KG1 (cell line): ENCODE measurements at regions not wholly inside any gene's neighbourhood (a gene's known extent, or its start where the extent isn't known, plus 50 kb on each side); places are given as distances from the start of the nearest gene placed in this dataset.
"Not testable (repeated sequence)": the region's sequence is repeated elsewhere in the genome, so short reads cannot be mapped to it uniquely, and the experiment has no call there.

ENCODE experiments used
- DNase-seq: peaks from one replicate; lab custom pipeline; 2025; lab: John Stamatoyannopoulos, UW

DNA sequence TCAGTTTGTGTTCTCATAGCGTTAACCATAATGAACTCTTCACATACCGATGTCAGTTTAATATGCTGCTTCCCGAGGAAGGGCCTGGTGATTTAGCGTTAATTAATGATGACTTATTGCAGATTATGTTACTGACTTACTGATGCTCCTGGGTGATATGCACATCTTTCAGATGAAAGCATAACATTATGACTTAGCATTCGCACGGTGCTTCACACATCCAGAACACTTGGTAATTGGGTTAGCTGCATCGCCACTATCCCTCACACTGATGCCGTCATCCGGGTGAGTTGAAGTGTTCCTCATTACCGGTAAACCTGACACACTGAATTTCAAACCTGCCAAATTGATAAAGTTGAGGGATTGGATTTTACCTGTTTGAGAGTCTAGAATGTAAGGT, 239.0 kb upstream of the PODXL start:
- DNase-seq, result no peak

GRCh38 chr7:131792311-131792710, 235.9 kb upstream of the PODXL start:
- no peak for DNase-seq

DNA sequence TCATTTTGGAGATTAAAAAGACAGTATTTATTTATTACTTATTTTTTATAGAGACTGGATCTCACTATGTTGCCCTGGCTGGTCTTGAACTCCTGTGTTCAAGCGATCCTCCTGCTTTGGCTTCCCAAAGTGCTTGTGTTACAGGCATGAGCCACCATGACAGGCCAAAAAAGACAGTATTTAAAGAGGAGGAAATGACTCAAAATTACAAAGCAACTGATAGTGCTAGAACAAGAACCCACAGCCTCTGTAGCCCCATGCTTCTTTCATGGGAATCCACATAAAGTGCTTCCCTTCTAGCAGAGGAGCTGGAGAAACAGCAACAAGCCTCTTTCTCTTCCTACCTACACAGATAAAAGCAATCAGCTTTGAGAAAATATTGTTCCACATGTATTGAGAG, 230.7 kb upstream of the PODXL start:
- DNase-seq, result no peak

DNA sequence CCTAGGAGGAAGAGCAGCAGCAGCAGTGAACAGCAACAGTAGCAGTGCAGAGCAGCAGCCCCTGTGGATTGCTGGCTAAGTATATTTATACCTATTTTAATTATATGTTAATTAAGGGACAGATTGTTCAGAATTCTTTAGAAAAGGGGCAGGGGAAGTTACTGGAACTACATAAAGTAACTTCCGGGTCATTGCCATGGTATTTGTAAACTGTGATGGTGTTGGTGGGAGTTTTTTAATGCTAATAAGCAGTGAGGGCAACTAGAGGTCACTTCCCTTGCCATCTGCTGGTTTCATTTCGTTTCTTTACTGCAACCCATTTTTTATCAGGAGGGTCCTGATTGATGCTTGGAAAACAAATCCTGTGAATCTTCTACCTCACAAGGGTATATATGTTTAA, 229.8 kb upstream of the PODXL start:
- no peak for DNase-seq

DNA sequence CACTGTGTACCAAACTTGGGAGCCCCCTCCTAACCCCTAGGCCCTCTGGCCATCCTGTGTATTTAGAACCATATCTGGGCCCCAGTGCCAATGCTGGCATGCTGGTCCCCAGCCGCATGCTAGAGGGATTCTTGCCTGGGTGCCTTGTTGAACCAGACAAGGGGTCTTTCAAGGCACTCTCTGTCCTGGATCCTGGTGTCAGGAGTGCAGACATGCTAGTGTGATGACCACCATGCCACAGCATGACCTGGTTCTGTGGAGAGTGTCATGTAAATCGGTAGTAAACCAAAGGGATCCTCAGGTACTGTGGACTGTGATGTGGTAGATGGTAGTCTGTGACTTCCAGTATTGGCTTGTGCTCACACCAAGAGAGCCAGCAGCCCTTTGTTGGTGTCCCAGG, 222.2 kb upstream of the PODXL start:
- DNase-seq, result no peak

DNA sequence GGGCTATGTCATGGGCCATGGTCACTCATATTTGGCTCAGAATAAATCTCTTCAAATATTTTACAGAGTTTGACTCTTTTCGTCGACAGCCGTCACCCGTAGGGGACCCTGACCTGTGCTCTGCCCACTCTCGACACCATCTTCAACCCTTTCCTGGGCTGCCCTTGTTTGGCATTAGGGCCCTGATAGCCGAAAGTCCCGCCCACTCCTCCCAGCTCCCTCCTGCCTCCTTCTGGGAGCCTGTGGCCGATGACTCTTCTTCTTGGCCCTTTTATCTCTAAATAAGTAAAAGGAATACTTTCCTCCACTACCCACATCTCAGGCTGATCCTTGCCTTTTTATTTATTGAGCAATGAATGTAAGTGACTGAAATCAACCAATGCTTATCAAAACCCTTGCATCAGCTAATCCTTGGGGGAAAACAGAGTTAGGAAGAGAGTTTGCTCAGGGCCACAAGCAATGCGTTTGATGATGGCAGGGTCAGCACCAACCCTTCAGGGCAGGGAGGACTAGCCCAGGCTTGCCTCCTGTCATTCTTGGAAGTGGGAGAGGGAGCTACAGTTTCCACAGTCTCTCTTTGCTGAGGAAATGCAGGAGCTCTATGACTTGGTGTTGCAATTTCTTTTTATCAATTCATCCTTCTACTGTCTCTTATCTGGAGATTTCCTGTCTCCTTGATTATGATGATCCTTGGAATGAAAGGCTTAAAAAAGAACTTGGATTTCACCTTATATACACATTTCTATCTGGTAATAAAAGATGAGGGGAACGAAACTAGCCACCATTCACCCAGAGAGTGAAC, 218.2 kb upstream of the PODXL start:
- DNase-seq, result no peak

- no peak for DNase-seq
Observed at GRCh38 chr7:131773413-131773812, 217.0 kb upstream of the PODXL start.

- DNase-seq, result no peak
Observed at GRCh38 chr7:131769241-131769640, 212.8 kb upstream of the PODXL start.

- no peak for DNase-seq
Observed at GRCh38 chr7:131767591-131767990, 211.2 kb upstream of the PODXL start.

- no peak for DNase-seq
Observed at GRCh38 chr7:131765575-131765974, 209.1 kb upstream of the PODXL start.

DNA sequence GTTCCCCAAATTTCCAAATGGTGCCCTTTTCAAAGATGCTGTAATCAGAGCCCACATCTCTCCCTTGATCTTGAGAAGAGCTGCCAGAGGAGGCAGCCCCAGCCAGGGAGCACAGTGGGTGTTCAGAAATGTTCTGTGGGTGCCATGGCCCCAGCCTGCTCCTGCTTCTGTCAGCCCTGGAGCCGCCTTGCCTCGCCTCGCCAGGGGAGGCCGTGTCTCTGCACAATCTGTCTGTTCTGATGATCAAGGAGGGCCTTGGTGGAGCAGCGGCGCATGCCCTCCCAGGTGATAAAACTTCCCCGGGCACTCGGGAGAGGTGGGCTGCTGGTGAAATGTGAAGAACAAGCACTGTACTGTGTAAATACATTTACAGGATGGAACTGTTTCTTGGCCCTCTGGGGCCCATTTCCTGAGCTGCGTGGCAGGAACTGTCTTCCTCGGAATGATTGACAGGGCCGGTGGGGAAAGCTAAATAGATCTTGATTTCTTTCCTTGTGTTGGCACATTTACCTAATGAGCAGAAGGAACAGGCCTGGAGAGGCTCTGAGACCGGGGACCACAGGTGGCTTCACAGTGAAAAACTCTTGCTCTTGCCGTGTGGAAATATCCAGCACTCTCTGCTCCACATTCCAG, 207.8 kb upstream of the PODXL start:
- no peak for DNase-seq

- no peak for DNase-seq
Observed at GRCh38 chr7:131762753-131763152, 206.3 kb upstream of the PODXL start.

- not testable (repeated sequence) for DNase-seq
Observed at GRCh38 chr7:131755801-131756200, 199.4 kb upstream of the PODXL start.

DNA sequence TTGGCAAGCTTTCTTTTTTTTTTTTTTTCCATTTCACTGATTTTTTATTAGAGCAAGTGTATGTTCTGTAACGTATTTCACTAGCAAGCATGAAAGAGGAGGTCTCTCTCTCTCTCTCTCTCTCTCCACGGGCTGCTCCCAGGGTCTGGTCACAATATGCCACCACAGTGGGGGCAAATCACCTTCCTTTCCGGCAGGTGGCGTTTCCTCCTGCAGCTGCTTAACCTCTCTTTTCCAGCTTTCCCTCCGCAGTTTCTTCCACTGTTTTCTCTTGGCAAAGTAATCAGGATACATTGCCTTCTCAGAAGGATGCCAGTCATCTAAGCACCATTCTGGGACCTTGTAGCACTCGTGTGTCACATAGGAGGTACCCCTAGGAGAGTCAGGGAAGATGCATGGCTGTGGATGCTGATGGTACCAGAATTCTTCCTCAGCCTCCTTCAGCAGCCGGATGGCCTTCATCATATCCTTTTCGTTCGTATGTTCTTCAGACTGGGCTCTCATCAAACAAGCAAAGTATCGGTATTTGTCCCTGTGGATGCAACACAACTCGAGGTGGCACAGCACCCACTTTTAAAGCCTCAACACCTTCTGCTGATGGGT, 197.3 kb upstream of the PODXL start:
- DNase-seq, result no peak

DNA sequence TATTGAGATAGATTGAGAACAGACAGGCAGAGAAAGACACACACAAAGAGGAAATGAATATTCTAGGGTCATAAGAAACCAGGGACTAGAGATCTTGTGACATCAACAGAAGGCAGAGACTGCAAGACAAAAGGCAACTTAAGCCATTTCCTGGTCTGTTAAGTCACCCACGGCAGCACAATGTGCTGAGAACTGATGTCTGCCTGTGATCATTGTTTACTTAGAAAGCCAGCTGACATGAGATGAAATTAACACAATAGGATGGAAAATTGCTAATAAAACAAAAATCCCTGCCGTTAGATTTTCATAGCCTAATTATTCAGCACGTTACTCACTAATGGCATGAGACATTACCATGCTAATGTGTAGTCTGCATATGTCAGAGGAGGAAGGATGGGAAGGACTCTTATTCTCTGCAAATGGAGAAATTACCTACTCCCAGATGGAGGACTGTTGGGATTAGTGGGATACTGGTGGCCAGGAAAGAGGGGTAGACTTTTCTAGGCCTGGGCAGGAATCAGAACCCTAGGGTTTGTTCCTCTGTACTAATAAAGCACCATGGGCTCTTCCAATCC, 191.3 kb upstream of the PODXL start:
- no peak for DNase-seq

GRCh38 chr7:131745390-131746248, 189.2 kb upstream of the PODXL start:
- no peak for DNase-seq

DNA sequence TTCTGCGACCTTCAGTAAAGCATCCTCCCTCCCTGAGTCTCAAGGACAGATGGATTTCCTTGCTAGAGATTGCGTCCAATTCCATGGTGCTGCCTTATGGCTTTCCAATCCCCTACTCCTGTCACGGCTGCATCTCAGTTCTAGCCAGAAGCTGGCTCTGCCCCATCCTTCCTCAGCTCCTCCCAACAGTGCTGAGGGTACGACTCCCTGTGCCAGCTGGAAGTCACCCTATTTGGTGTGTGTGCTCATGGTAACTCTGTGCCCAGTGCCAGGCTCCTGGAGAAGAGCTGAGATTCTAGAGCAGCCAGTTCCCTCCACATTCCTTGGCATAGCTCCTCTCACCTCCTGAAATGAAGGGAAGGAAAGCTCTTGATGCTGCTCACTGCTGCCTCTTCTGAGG, 185.0 kb upstream of the PODXL start:
- DNase-seq, result no peak

GRCh38 chr7:131737746-131738465, 181.5 kb upstream of the PODXL start:
- no peak for DNase-seq

- DNase-seq, result no peak
Observed at GRCh38 chr7:131735101-131735500, 178.7 kb upstream of the PODXL start.

DNA sequence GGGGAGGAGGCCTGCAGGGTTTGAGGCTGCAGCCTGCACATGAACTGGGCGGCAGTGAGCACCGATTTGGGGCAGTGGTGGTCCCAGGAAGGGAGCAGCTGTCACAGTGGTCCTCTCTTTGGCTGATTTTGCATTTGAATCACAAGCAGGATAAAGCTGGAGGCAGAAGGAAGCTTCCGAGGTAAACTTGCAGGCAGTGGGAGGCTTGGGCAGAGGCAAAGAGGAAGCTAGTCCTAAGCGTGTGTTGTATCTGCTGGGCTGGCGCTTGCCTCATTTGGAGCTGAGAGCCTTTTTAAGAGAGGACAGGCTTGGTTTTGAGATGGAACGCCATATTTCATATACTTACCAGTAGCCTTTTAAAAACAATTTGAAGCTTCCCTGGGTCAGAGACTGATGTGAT, 177.2 kb upstream of the PODXL start:
- no peak for DNase-seq

- DNase-seq, result no peak
Observed at GRCh38 chr7:131727189-131727588, 170.8 kb upstream of the PODXL start.
